M059J (cell line): ENCODE measurements at regions not wholly inside any gene's neighbourhood (a gene's known extent, or its start where the extent isn't known, plus 50 kb on each side); places are given as distances from the start of the nearest gene placed in this dataset.

ENCODE experiments used
- DNase-seq: peaks from one replicate; pipeline ENCODE4 v3.0.0-alpha.2; 2012; ENCODE audit warnings: low read depth

GRCh38 chr20:17819395-17820093 is 119.8 kb downstream of the BANF2 start:
- no peak for DNase-seq

DNA sequence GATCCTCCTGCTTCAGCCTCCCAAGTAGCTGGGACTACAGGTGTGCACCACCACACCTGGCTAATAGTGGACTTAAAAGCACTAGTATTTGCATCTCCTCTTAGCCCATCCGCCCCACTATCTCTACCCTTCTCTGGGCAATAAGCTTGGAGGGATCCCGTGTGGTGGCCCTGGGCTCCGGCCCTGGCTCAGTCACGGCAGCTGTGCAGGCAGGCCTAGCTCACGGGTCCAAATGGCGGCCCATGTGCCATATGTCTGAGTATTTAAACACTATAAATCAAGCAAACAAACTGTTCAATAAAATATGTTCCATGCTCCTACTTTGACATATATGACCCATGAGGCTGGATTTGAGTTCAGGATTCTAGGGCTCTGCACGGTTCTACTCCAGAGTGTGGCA is 118.4 kb downstream of the BANF2 start:
- no peak for DNase-seq

- peak; percentile 37 for DNase-seq
Observed at GRCh38 chr20:17816804-17817587, 117.2 kb downstream of the BANF2 start.

- no peak for DNase-seq
Observed at GRCh38 chr20:17811628-17811965, 111.8 kb downstream of the BANF2 start.

DNA sequence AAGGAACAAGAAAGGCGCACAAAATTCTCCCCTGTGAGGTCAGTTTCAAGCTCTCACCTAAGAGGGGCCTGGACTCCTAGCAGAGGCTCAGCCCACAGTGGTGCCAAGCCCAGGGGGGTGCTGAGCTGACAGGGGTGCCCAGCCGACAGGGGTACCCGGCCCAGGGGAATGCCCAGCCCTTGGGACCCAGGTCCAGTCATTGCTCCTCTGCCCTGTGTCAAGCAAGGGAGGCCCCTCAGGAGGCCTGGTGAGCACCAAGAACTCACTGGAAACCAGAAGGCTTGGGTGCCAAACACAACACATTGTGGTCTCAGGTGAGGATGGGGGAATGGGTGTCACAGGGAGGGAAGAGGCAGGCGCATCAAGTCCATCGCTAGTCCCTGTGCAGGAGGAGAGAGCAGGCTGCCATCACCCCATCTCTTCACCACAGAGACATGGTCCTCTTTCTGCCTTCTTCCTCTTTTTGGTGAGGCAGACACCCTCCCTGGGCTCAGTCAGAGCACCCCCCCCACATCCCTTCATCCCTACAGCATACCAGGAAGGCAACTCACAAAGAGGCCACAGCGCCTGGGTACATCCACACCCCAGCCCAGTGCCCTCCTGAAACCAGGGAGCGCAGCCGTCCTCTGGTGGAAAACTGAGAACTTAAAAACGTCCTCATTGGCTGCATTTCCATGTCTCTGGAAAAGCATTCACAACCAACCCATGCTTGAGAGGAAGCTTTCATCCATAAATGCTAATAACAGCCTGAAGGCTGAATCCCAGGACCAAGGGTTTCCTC is 111.3 kb downstream of the BANF2 start:
- no peak for DNase-seq

GRCh38 chr20:17810062-17810631 is 110.4 kb downstream of the BANF2 start:
- DNase-seq, result peak; percentile 61

GRCh38 chr20:17809362-17810061 is 109.7 kb downstream of the BANF2 start:
- no peak for DNase-seq

- no peak for DNase-seq
Observed at GRCh38 chr20:17808782-17809181, 109.0 kb downstream of the BANF2 start.

DNA sequence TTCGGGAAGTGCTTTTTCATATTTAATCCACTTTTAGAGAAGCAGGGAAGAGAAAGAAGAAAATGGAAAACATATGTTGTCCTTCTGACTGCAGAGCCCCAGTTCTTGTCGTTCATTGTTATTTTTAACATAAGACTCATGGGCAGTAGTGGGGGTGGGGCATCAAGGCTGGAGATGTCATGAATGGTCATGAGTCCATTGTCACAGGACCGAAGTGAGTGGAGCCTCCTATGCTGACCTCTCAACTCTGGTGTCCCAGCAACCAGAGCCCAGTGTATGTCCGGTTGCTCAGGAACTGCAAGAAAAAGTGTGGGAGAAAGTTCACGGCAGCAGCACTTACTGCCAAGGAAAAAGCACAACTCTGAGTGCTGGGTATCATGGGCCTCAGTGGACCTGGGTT is 108.6 kb downstream of the BANF2 start:
- DNase-seq, result no peak

DNA sequence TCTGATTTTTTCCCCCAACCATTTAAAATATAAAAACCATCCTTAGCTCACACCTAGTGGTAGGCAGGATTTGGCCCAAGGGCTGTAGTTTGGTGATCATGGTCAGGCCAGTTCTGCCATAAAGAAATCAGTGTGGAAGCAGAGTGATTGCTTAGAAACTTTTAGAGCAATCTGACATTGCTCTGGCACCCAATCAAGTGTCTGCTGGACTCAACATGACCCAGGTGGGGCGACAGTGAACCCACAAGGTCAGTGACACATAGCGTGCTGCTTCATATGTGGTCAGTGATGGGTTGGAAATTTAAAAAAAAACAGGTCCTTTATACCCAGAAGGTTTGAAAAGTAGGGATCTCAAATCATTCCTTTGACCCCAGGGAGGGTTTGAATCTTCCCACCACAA is 107.9 kb downstream of the BANF2 start:
- peak; percentile 65 for DNase-seq

- DNase-seq, result no peak
Observed at GRCh38 chr20:17806739-17807441, 107.1 kb downstream of the BANF2 start.

GRCh38 chr20:17806107-17806506 is 106.3 kb downstream of the BANF2 start:
- DNase-seq, result no peak

DNA sequence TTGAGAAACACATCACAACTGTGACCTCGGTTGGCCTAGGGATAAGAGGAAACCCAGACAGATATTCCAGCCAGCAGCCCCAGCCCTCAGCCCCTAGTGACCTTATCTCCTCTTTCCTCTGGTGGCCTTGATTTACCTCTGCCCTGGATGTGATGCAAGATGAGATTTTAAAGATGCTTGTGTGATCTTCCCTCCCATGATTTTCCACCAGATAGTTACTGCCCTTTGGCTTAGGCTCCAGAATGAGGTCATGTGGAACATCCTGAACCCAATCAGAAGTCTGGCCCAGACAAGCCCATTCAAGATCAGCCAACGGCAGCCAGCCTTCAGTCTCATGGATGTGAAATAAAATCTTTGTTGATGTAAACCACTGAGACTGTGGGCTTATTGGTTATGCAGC is 104.0 kb downstream of the BANF2 start:
- no peak for DNase-seq

DNA sequence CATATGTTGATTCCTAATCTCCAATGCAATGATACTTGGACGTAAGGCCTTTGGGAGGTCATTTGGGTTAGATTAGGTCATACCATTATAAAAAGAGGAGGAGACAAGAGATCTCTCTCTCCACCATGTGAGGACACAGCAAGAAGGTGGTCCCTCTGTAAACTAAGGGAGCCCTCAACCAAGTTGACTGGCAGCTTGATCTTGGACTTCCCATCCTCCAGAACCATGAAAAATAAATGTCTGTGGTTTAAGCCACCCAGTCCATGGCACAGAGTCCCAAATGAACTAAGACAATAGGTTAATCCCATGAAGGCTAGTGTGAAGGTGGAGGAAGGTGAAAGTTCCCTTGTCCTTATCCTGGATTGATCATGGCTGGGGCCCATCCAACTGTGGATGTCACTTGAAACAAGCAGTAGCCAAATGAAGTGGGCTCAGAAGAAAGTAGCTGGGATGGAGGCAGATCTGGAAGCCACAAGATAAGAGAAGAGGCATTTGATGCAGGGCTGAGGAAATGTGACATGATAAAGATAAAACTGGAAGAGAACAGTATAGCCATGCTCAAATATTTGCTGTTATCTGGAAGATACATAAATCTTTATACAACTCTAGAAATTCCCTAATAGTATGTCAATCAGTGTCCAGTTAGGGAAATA is 99.9 kb downstream of the BANF2 start:
- DNase-seq, result no peak

DNA sequence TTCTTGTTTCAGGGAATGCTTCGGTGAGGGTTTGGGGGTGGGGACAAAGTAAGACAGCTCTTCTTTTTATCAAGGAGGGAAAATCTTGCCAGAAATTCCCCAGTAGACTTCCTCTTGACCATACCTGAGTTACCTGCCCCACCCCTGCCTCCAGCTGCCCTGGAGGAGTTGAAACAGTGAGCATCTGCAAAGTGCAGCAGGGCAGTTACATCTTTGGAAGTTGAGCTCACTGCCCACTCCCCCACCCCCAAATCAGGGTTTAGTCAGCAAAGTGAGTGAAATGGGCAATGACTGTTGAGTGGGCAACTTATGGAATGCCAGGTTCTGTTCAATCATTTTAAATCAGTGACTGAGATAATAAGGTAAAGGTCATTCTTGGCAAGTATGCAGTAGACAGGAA is 98.8 kb downstream of the BANF2 start:
- DNase-seq, result no peak

DNA sequence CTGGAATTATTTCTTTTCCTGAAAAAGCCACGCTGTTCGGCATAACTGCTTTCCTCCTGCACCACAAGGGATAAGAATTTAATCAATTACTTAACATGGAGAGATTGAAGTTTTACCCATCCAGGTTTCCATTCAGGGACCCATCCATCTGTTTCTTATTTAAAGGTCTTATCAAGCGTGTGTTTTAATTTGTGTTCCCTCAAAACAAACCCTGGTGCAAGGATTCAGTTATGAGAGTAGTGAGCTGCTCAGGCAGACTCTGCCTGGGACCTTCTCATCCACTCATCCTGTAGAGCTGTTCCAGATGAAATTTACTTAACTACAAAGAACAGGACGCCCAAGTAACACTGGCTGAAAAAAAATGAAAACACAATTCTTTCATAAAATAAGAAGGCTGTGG is 97.8 kb downstream of the BANF2 start:
- DNase-seq, result no peak

DNA sequence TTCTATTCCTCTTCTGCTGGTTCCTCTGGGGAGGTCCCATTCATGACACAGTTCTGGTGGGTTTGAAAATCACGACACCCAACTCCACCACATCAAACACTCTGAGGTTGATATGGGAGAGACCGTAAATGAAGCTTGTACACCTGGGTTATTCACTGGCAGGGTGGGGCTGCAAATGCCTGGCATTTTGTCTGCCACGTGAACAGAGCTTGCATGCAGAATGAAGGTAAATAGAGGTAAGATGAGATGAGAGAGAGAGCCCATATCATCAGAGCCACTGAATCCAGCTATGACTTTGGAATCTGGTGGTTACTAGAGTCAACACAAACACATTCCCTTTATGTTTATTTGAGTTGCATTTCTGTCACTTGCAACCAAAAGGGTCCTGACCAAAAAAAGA is 97.4 kb downstream of the BANF2 start:
- no peak for DNase-seq

DNA sequence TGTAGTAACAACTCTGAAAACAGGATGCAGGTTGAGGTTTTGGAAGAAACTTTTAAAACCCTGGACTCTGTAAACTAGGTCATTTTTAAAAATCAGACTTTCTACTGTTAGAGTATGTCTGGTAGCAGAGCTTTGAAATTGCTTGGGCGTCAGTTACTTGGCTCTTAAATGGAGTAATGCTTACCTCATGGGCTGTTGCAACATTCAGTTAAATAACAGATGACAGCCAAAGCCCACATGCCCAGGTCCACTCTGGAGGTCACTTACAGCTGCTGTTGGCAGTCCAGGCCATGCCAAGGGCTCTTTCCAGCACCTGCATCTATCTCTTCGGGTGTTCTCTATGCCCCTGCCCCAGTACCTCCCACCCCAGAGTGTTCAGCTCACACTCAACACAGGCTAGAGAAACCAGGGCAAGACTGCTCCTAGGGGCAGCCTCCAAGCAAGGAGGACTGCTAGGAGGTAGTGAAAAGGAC is 96.4 kb downstream of the BANF2 start:
- DNase-seq, result no peak

GRCh38 chr20:17795501-17796071 is 95.8 kb downstream of the BANF2 start:
- no peak for DNase-seq

DNA sequence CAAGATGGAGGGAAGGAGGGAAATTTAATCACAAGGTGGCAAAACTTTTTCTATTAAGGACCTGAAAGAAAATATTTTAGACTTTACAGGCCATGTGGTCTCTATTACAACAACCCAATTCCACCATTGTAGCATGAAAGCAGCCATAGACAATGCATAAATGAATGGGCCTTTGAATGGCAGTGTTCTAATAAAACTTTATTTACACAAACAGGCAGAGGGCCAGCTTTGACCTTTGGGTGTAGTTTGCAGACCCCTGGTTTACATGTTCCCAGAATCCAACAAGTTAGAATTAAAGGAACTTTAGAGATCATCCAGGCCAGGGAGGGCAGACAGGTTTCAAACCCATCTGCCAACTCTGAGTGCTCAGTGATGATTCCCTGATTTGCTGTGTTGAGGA is 95.2 kb downstream of the BANF2 start:
- DNase-seq, result no peak
